ENCODE measurements at regions not wholly inside any gene's neighbourhood (a gene's known extent, or its start where the extent isn't known, plus 50 kb on each side); places are given as distances from the start of the nearest gene placed in this dataset.
"Not testable (repeated sequence)": the region's sequence is repeated elsewhere in the genome, so short reads cannot be mapped to it uniquely, and the experiment has no call there.

GRCh38 chr11:121358760-121359159, 66.2 kb downstream of the SC5D start:
- DNase-seq, result no peak
- Mint-ChIP-seq H3K9me3 (no peaks in the 10 kb centered on the region), H3K27ac (no peak overlapping the region), H3K4me3 (no peak overlapping the region), H3K27me3 (peaks cover 4% of the 10 kb centered on the region), H3K4me1 (no peaks in the 10 kb centered on the region), H3K36me3 (ENCODE audit: low read depth) (no peaks in the 10 kb centered on the region)
- intact Hi-C loops (cut with micrococcal nuclease), result no loop called here

GRCh38 chr11:121359591-121359990, 67.0 kb downstream of the SC5D start:
- Mint-ChIP-seq H3K4me3 (no peak overlapping the region), H3K9me3 (no peaks in the 10 kb centered on the region), H3K36me3 (ENCODE audit: low read depth) (no peaks in the 10 kb centered on the region), H3K27me3 (peaks cover 4% of the 10 kb centered on the region), H3K4me1 (no peaks in the 10 kb centered on the region), H3K27ac (no peak overlapping the region)
- intact Hi-C loops (cut with micrococcal nuclease), result no loop called here
- DNase-seq, result no peak

GRCh38 chr11:121362955-121363354, 70.4 kb downstream of the SC5D start:
- H3K27me3 Mint-ChIP-seq; DNase-seq; H3K27ac Mint-ChIP-seq; intact Hi-C loops (cut with micrococcal nuclease); H3K4me3 Mint-ChIP-seq; H3K36me3 Mint-ChIP-seq (ENCODE audit: low read depth): not testable (repeated sequence)
- H3K4me1 Mint-ChIP-seq, result peaks cover 12% of the 10 kb centered on the region
- H3K9me3 Mint-ChIP-seq, result peaks cover 12% of the 10 kb centered on the region

- Mint-ChIP-seq H3K36me3 (ENCODE audit: low read depth) (peaks cover 2% of the 10 kb centered on the region), H3K4me1 (peaks cover 26% of the 10 kb centered on the region), H3K27ac (no peak overlapping the region), H3K9me3 (peaks cover 18% of the 10 kb centered on the region), H3K27me3 (no peaks in the 10 kb centered on the region), H3K4me3 (no peak overlapping the region)
- intact Hi-C loops (cut with micrococcal nuclease), result no loop called here
- DNase-seq, result no peak
These were observed 72.7 kb downstream of the SC5D start for GRCh38 chr11:121365304-121365703.

- Mint-ChIP-seq H3K36me3 (ENCODE audit: low read depth) (peaks cover 3% of the 10 kb centered on the region), H3K4me3 (no peak overlapping the region), H3K27ac (no peak overlapping the region), H3K27me3 (no peaks in the 10 kb centered on the region), H3K4me1 (peaks cover 29% of the 10 kb centered on the region), H3K9me3 (peaks cover 22% of the 10 kb centered on the region)
- DNase-seq, result no peak
- intact Hi-C loops (cut with micrococcal nuclease), result no loop called here
These were observed 73.5 kb downstream of the SC5D start for GRCh38 chr11:121366038-121366437.

GRCh38 chr11:121367001-121367843, 74.7 kb downstream of the SC5D start:
- H3K36me3 Mint-ChIP-seq (ENCODE audit: low read depth), result peaks cover 3% of the 10 kb centered on the region
- no peaks in the 10 kb centered on the region for H3K27me3 Mint-ChIP-seq
- peaks cover 27% of the 10 kb centered on the region for H3K9me3 Mint-ChIP-seq
- peak overlapping the region; percentile 80 for H3K27ac Mint-ChIP-seq
- peak overlapping the region; percentile 65 for H3K4me3 Mint-ChIP-seq
- peaks cover 31% of the 10 kb centered on the region for H3K4me1 Mint-ChIP-seq
- DNase-seq, result peak; percentile 82
- intact Hi-C loops (cut with micrococcal nuclease), result no loop called here

GRCh38 chr11:121367844-121368225, 75.3 kb downstream of the SC5D start:
- Mint-ChIP-seq H3K36me3 (ENCODE audit: low read depth) (peaks cover 3% of the 10 kb centered on the region), H3K9me3 (peaks cover 27% of the 10 kb centered on the region), H3K4me1 (peaks cover 35% of the 10 kb centered on the region), H3K27me3 (no peaks in the 10 kb centered on the region), H3K27ac (peak overlapping the region; percentile 76), H3K4me3 (peak overlapping the region; percentile 65)
- DNase-seq, result no peak
- intact Hi-C loops (cut with micrococcal nuclease), result no loop called here

- H3K4me1 Mint-ChIP-seq, result peaks cover 42% of the 10 kb centered on the region
- peak overlapping the region; percentile 65 for H3K4me3 Mint-ChIP-seq
- no peak for DNase-seq
- H3K36me3 Mint-ChIP-seq (ENCODE audit: low read depth), result peaks cover 3% of the 10 kb centered on the region
- peaks cover 27% of the 10 kb centered on the region for H3K9me3 Mint-ChIP-seq
- no peaks in the 10 kb centered on the region for H3K27me3 Mint-ChIP-seq
- no peak overlapping the region for H3K27ac Mint-ChIP-seq
- intact Hi-C loops (cut with micrococcal nuclease), result no loop called here
These were observed 76.0 kb downstream of the SC5D start for GRCh38 chr11:121368364-121369240.

GRCh38 chr11:121369366-121369765, 76.8 kb downstream of the SC5D start:
- no peak for DNase-seq
- Mint-ChIP-seq H3K4me3 (no peak overlapping the region), H3K36me3 (ENCODE audit: low read depth) (peaks cover 3% of the 10 kb centered on the region), H3K27ac (no peak overlapping the region), H3K9me3 (peaks cover 27% of the 10 kb centered on the region), H3K27me3 (no peaks in the 10 kb centered on the region), H3K4me1 (peaks cover 46% of the 10 kb centered on the region)
- intact Hi-C loops (cut with micrococcal nuclease), result no loop called here

GRCh38 chr11:121372028-121372427, 79.5 kb downstream of the SC5D start:
- no peak overlapping the region for H3K4me3 Mint-ChIP-seq
- no peak for DNase-seq
- intact Hi-C loops (cut with micrococcal nuclease), result loop anchor here (5.0 kb wide), 1 partner anchor 45 kb away; no protein-coding TSS in a partner anchor
- no peak overlapping the region for H3K27ac Mint-ChIP-seq
- H3K9me3 Mint-ChIP-seq, result peaks cover 15% of the 10 kb centered on the region
- peaks cover 4% of the 10 kb centered on the region for H3K36me3 Mint-ChIP-seq (ENCODE audit: low read depth)
- peaks cover 48% of the 10 kb centered on the region for H3K4me1 Mint-ChIP-seq
- no peaks in the 10 kb centered on the region for H3K27me3 Mint-ChIP-seq

- intact Hi-C loops (cut with micrococcal nuclease), result loop anchor here (5.0 kb wide), 1 partner anchor 44 kb away; no protein-coding TSS in a partner anchor
- H3K4me1 Mint-ChIP-seq, result peaks cover 43% of the 10 kb centered on the region
- peaks cover 15% of the 10 kb centered on the region for H3K9me3 Mint-ChIP-seq
- peaks cover 4% of the 10 kb centered on the region for H3K36me3 Mint-ChIP-seq (ENCODE audit: low read depth)
- H3K27ac Mint-ChIP-seq, result peak overlapping the region; percentile 66
- H3K4me3 Mint-ChIP-seq, result peak overlapping the region; percentile 49
- no peaks in the 10 kb centered on the region for H3K27me3 Mint-ChIP-seq
- DNase-seq, result peak; percentile 76
These were observed 79.3 kb upstream of the SORL1 start for GRCh38 chr11:121372671-121373429.

- Mint-ChIP-seq H3K4me3 (no peak overlapping the region), H3K27ac (no peak overlapping the region), H3K36me3 (ENCODE audit: low read depth) (peaks cover 4% of the 10 kb centered on the region), H3K4me1 (peaks cover 45% of the 10 kb centered on the region), H3K9me3 (peaks cover 15% of the 10 kb centered on the region), H3K27me3 (no peaks in the 10 kb centered on the region)
- DNase-seq, result no peak
- intact Hi-C loops (cut with micrococcal nuclease), result loop anchor here (5.0 kb wide), 1 partner anchor 43 kb away; no protein-coding TSS in a partner anchor
These were observed 77.7 kb upstream of the SORL1 start for GRCh38 chr11:121374286-121374985.

GRCh38 chr11:121376130-121376529, 76.0 kb upstream of the SORL1 start:
- Mint-ChIP-seq H3K27me3 (no peaks in the 10 kb centered on the region), H3K27ac (no peak overlapping the region), H3K36me3 (ENCODE audit: low read depth) (peaks cover 2% of the 10 kb centered on the region), H3K9me3 (peaks cover 5% of the 10 kb centered on the region), H3K4me1 (peaks cover 47% of the 10 kb centered on the region), H3K4me3 (no peak overlapping the region)
- intact Hi-C loops (cut with micrococcal nuclease), result no loop called here
- no peak for DNase-seq

Data from activated CD4-positive, alpha-beta T cell treated with anti-CD3 and anti-CD28 coated beads, Interleukin-2, amount 10 ng/mL, durations not matched to agents 24 days and 14 days (primary cell).